CD14-positive monocyte (primary cell): ENCODE measurements at regions not wholly inside any gene's neighbourhood (a gene's known extent, or its start where the extent isn't known, plus 50 kb on each side); places are given as distances from the start of the nearest gene placed in this dataset.

Experiments used
- DNase-seq, 3 donors: peaks; one replicate each; pipeline ENCODE4 v3.0.0-alpha.2; 2011 to 2022
- H2AFZ ChIP-seq: 2 replicates; pipeline ENCODE4 v1.6.0; 2012; ENCODE audit warnings: mild to moderate bottlenecking, low read depth, low read length, inconsistent platforms; ENCODE audit not compliant: insufficient read depth, poor library complexity, severe bottlenecking
- H3K27ac ChIP-seq, 2 donors: 1 replicate in 1 of 2; 2 replicates in 1 of 2; pipeline ENCODE4 v1.5.1; 2012 to 2013; ENCODE audit warnings: low read length in 2 of 2, control low read depth in 1 of 2, inconsistent platforms in 1 of 2, low read depth in 1 of 2, mild to moderate bottlenecking in 1 of 2
- H3K27me3 ChIP-seq, 2 donors: one replicate each; pipeline versions ENCODE4 v1.6.0 to v1.6.1; 2011 to 2013; ENCODE audit warnings: low read length in 2 of 2; ENCODE audit not compliant: control insufficient read depth in 2 of 2, insufficient read depth in 2 of 2
- H3K36me3 ChIP-seq, 2 donors: replicated peaks in 1 of 2; 1 replicate in 1 of 2; 2 replicates in 1 of 2; pipeline versions ENCODE4 v1.5.1 to v1.6.1; 2012 to 2013; ENCODE audit warnings: low read length in 2 of 2, control low read depth in 1 of 2, inconsistent platforms in 1 of 2, mild to moderate bottlenecking in 1 of 2; ENCODE audit not compliant: insufficient read depth in 2 of 2, control insufficient read depth in 1 of 2
- H3K4me1 ChIP-seq, 2 donors: 1 replicate in 1 of 2; 2 replicates in 1 of 2; pipeline versions ENCODE4 v1.5.1 to v1.6.1; 2012 to 2013; ENCODE audit warnings: low read length in 2 of 2, control low read depth in 1 of 2, inconsistent platforms in 1 of 2, mild to moderate bottlenecking in 1 of 2, moderate library complexity in 1 of 2; ENCODE audit not compliant: insufficient read depth in 2 of 2, control insufficient read depth in 1 of 2
- H3K4me2 ChIP-seq: replicated peaks from 2 replicates; pipeline ENCODE3; 2012; ENCODE audit warnings: low read length, moderate library complexity, mild to moderate bottlenecking; ENCODE audit not compliant: poor library complexity, severe bottlenecking; ENCODE audit errors: extremely low read depth
- H3K4me3 ChIP-seq, 3 experiments: fragments of 200-600 bp in 1 of 3; sonication (generic) in 1 of 3; replicated peaks in 1 of 3; 1 replicate in 2 of 3; 2 replicates in 1 of 3; pipeline ENCODE4 v1.5.1; 2011 to 2013; ENCODE audit warnings: low read length in 3 of 3, mild to moderate bottlenecking in 3 of 3, control low read depth in 2 of 3, low read depth in 2 of 3, inconsistent platforms in 1 of 3, moderate library complexity in 1 of 3
- H3K79me2 ChIP-seq: 2 replicates; pipeline ENCODE4 v1.6.0; 2012; ENCODE audit warnings: mild to moderate bottlenecking, control low read depth, inconsistent platforms, low read length, moderate library complexity; ENCODE audit not compliant: insufficient read depth
- H3K9ac ChIP-seq: 2 replicates; pipeline ENCODE4 v1.6.0; 2017; ENCODE audit warnings: low read length, mild to moderate bottlenecking; ENCODE audit not compliant: insufficient read depth, poor library complexity, severe bottlenecking
- H3K9me3 ChIP-seq, 2 donors: replicated peaks in 1 of 2; 1 replicate in 1 of 2; 2 replicates in 1 of 2; pipeline versions ENCODE4 v1.5.1 to v1.6.1; 2012 to 2013; ENCODE audit warnings: low read length in 2 of 2, control low read depth in 1 of 2; ENCODE audit not compliant: control insufficient read depth in 1 of 2, insufficient read depth in 1 of 2
- H4K20me1 ChIP-seq: 2 replicates; pipeline ENCODE4 v1.6.0; 2012; ENCODE audit warnings: mild to moderate bottlenecking, low read length, control low read depth, moderate library complexity; ENCODE audit not compliant: insufficient read depth
- H3K27ac Mint-ChIP-seq, 7 donors: one replicate each; pipeline ENCODE4 v1.8.0; 2020; ENCODE audit warnings: mild to moderate bottlenecking in 7 of 7, mixed read lengths in 7 of 7, moderate library complexity in 6 of 7, inconsistent platforms in 2 of 7
- H3K27me3 Mint-ChIP-seq, 3 donors: one replicate each; pipeline ENCODE4 v1.8.0; 2021 to 2022; ENCODE audit warnings: low read depth in 3 of 3, mild to moderate bottlenecking in 3 of 3, mixed read lengths in 3 of 3, moderate library complexity in 3 of 3, inconsistent platforms in 1 of 3
- H3K36me3 Mint-ChIP-seq, 2 donors: one replicate each; pipeline ENCODE4 v1.8.0; 2020; ENCODE audit warnings: mixed read lengths in 2 of 2, inconsistent platforms in 1 of 2, mild to moderate bottlenecking in 1 of 2
- H3K4me1 Mint-ChIP-seq: one replicate; pipeline ENCODE4 v1.8.0; 2020; ENCODE audit warnings: mild to moderate bottlenecking, mixed read lengths
- H3K4me3 Mint-ChIP-seq, 2 donors: one replicate each; pipeline ENCODE4 v1.8.0; 2020; ENCODE audit warnings: mild to moderate bottlenecking in 2 of 2, mixed read lengths in 2 of 2, moderate library complexity in 1 of 2
- H3K9me3 Mint-ChIP-seq, 7 donors: one replicate each; pipeline ENCODE4 v1.8.0; 2020 to 2022; ENCODE audit warnings: mixed read lengths in 7 of 7, mild to moderate bottlenecking in 6 of 7, moderate library complexity in 6 of 7, inconsistent platforms in 2 of 7
- CTCF ChIP-seq: fragments of 200-600 bp; IDR thresholded peaks from one replicate; pipeline ENCODE4 v1.8.0; 2022; ENCODE audit warnings: antibody characterized with exemption, mild to moderate bottlenecking
- WGBS: methylation state at CpG from one replicate; pipeline ENCODE4 v1.1.5; 2013; ENCODE audit warnings: missing lambda C conversion rate; ENCODE audit not compliant: insufficient coverage; 5-methylcytosine and 5-hydroxymethylcytosine counted together
- intact Hi-C, 2 donors: fragments of 100-400 bp; cut with micrococcal nuclease; formaldehyde crosslinking; loops; one replicate each; pipeline versions ENCODE4 v1.15.0 to v1.15.1; 2023

- H3K36me3 ChIP-seq: no peaks in the 10 kb centered on the region
- WGBS: 2% methylated on average over 13 of the region's 20 CpGs
- peak overlapping the region; percentile 92 to 97 for H3K27ac ChIP-seq
- H3K79me2 ChIP-seq: no peaks in the 10 kb centered on the region
- no peaks in the 10 kb centered on the region for H3K36me3 Mint-ChIP-seq
- H3K4me1 ChIP-seq: peaks cover 79 to 85% of the 10 kb centered on the region in 2 donors
- H3K27me3 ChIP-seq: no peaks in the 10 kb centered on the region
- intact Hi-C loops: loop anchor here in 1 of 2 donors (2.0 to 10.0 kb wide), 3 partner anchors 87 to 527 kb away; partner anchors contain the start of gene MINDY2
- TF ChIP-seq CTCF: no peak
- DNase-seq: peak; percentile 96 to 99 (median 97)
- no peaks in the 10 kb centered on the region for H4K20me1 ChIP-seq
- H3K9ac ChIP-seq: peak overlapping the region; percentile 60
- H3K27me3 Mint-ChIP-seq: peaks cover 0 to 4% (median 0%) of the 10 kb centered on the region in 3 donors
- peak overlapping the region; percentile 52 for H2AFZ ChIP-seq
- peaks cover 0 to 3% (median 0%) of the 10 kb centered on the region in 7 donors for H3K9me3 Mint-ChIP-seq
- peak overlapping the region; percentile 71 for H3K4me2 ChIP-seq
- no peaks in the 10 kb centered on the region for H3K9me3 ChIP-seq
- peak overlapping the region; percentile 89 to 97 (median 95) for H3K27ac Mint-ChIP-seq
- H3K4me3 Mint-ChIP-seq: peak overlapping the region; percentile 47 to 76
- peak overlapping the region in 1 of 3 experiments; percentile 49 for H3K4me3 ChIP-seq
- peaks cover 95% of the 10 kb centered on the region for H3K4me1 Mint-ChIP-seq
Observed at GRCh38 chr15:58247855-58248842, 110.0 kb downstream of the AQP9 start.

DNA sequence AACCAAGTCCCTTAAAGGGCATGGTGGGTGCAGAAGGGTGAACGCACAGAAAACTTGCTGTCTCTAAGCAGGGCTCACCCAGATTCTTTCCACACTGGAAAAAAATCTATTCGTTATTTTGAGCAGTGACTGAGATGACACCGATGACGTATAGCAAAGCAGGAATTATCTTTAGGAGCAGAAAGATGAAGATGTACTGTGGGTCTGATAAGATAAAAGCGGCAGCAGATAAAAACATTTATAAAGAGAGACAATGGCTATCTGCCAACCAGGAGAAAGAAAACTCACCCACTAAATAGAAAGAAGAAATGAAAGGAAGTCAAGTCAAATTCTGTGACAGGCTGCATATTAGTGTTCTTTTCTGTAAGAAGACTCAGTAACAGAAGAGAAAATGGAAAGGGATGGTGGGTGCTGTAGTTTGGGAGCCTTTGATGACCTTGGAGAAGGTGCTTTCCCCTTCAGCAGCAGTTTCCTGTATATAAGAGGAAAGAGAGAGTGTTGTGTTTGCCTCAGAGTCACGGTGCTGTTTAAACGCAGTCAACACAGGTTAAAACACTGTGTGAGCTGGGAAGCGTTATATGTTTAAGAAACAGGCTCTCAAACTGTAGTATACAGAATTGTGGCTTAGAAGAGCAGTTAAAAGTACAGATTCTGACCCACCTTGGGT is 111.6 kb downstream of the AQP9 start:
- 33% methylated on average over 4 of the region's 8 CpGs for WGBS
- Histone ChIP-seq H3K9ac (no peak overlapping the region), H3K9me3 (no peaks in the 10 kb centered on the region), H3K79me2 (no peaks in the 10 kb centered on the region), H2AFZ (peak overlapping the region; percentile 7), H4K20me1 (no peaks in the 10 kb centered on the region), H3K36me3 (no peaks in the 10 kb centered on the region), H3K4me3 (no peak overlapping the region), H3K4me1 (peaks cover 65 to 79% of the 10 kb centered on the region in 2 donors), H3K27me3 (no peaks in the 10 kb centered on the region), H3K4me2 (no peak overlapping the region), H3K27ac (peak overlapping the region; percentile 92 to 97)
- Mint-ChIP-seq H3K4me3 (peak overlapping the region in 1 of 2 donors; percentile 47), H3K27ac (peak overlapping the region in 5 of 7 donors; percentile 32 to 96 (median 91)), H3K27me3 (peaks cover 0 to 4% (median 0%) of the 10 kb centered on the region in 3 donors), H3K4me1 (peaks cover 88% of the 10 kb centered on the region), H3K9me3 (peaks cover 0 to 3% (median 0%) of the 10 kb centered on the region in 7 donors), H3K36me3 (no peaks in the 10 kb centered on the region)
- TF ChIP-seq CTCF: no peak
- intact Hi-C loops: loop anchor here in 1 of 2 donors (2.0 to 10.0 kb wide), 3 partner anchors 85 to 525 kb away; partner anchors contain the start of gene MINDY2
- DNase-seq: peak in 2 of 3 donors; percentile 15 to 44
